ENCODE measurements at regions not wholly inside any gene's neighbourhood (a gene's known extent, or its start where the extent isn't known, plus 50 kb on each side); places are given as distances from the start of the nearest gene placed in this dataset.

GRCh38 chr5:147037515-147038205 is 159.1 kb upstream of the PPP2R2B start:
- no peak for TF ChIP-seq CTCF (IDR thresholded peaks at IDR 0.05; ENCODE audit: insufficient read depth, low read depth, low read length)
- TF ChIP-seq EZH2 (IDR thresholded peaks at IDR 0.05; ENCODE audit: insufficient read depth, low read length) = no peak

Measured in astrocyte (in vitro differentiated cells and primary cell).